GM13977 (cell line): ENCODE measurements at regions not wholly inside any gene's neighbourhood (a gene's known extent, or its start where the extent isn't known, plus 50 kb on each side); places are given as distances from the start of the nearest gene placed in this dataset.

Experiments
- DNase-seq: peaks from one replicate; pipeline ENCODE4 v3.0.0; 2012; ENCODE audit warnings: low spot score
- CTCF ChIP-seq: IDR thresholded peaks from 2 replicates; pipeline ENCODE4 v1.5.1; 2012; ENCODE audit warnings: mild to moderate bottlenecking, control low read depth; ENCODE audit not compliant: insufficient read depth; ENCODE audit errors: extremely low read depth, missing control alignments
- in situ Hi-C: fragments of 300-500 bp; cut with MboI; formaldehyde crosslinking; loops from one replicate; pipeline ENCODE4 v1.12.0; 2022; ENCODE audit warnings: low sequenced_read_pairs, low pct_unique_long_range_greater_than_20kb, mixed read lengths, inconsistent platforms; ENCODE audit not compliant: unreplicated experiment

- no peak for DNase-seq
- in situ Hi-C loops: no loop called here
- TF ChIP-seq CTCF: no peak
Measured at GRCh38 chr12:114140576-114140975, 174.5 kb upstream of the RBM19 start.

DNA sequence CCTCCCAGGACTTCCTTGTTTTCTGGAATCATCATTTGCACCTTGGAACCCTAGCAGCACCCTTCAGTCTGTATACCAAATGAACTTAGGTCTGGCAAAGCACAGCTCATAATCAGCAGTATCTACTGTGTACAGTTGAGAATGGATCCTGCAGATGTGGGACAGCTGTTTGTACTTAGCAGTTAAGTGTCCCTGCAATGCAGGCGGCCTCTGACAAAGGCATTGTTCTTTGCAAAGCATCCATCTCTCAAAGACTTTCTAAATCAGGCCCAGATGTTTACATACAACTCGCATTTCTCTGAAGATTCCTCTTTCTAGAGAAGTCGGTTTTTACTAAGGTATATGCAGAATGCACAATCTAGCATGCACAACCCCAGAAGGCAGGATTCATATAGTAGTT lies 170.5 kb upstream of the RBM19 start:
- no peak for TF ChIP-seq CTCF
- no peak for DNase-seq
- in situ Hi-C loops: no loop called here

DNA sequence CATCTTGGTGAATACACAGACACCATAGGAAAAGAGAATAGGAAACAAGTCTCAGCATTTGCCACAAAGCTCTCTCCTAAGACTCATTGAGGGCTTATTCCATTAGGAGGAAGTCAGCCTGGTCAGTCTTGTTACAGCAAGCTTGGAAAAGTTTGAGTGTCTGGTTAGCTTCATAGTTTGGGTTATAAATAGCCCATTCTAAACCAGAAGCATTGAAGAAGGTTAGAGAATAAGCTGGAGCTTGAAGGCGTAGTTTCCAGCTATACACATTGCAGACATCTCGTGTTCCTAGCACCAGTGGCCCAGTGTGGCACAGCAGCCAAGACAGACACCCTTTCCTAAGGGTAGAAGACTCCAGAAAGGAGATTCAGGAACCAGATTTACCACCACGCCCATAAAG lies 168.8 kb upstream of the RBM19 start:
- DNase-seq: no peak
- TF ChIP-seq CTCF: no peak
- in situ Hi-C loops: no loop called here

DNA sequence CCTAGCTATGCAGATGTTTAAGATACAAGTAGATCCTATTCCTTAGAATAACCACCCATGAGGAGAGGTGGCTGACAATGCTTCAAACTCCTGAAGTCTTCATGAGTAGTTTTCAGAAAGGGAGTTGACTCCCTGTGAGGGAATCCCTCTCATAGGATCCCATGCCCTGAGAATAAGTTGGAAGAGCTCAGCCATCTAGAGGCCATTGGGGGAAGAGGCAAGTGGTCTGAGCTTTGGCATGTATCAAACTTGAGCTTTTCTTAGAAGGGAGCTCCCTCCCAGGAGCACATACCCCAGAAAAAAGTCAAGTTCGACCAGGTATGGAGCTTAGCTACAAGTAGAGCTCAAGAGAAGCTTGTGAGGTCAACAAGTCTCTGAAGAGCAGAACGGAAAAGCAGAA lies 165.7 kb upstream of the RBM19 start:
- TF ChIP-seq CTCF: no peak
- in situ Hi-C loops: no loop called here
- DNase-seq: no peak

- no peak for DNase-seq
- no peak for TF ChIP-seq CTCF
- in situ Hi-C loops: no loop called here
Measured at GRCh38 chr12:114123108-114123507, 157.0 kb upstream of the RBM19 start.

DNA sequence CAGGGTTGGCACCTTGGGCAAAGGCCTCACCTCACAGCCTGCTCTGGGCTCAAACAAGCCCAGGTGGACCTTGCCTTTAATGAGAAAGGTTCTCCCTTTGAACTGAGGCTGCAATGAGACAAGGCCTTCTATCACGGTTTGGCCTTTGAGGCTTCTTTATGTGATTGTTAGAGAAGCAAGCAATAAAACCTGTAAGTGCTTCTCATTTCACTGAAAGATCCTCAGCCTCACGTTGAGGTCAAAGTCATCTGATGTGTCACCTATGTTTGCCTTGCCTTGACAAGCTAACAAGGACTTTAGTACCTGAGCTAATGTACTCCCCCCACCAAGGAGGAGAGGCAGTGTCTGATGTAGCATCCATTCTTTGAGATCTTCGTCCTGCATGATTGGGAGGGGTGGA lies 155.9 kb upstream of the RBM19 start:
- TF ChIP-seq CTCF: no peak
- in situ Hi-C loops: no loop called here
- no peak for DNase-seq

- in situ Hi-C loops: no loop called here
- TF ChIP-seq CTCF: no peak
- DNase-seq: no peak
Measured at GRCh38 chr12:114119316-114119715, 153.2 kb upstream of the RBM19 start.
